ENCODE measurements at regions not wholly inside any gene's neighbourhood (a gene's known extent, or its start where the extent isn't known, plus 50 kb on each side); places are given as distances from the start of the nearest gene placed in this dataset.

GRCh38 chr2:200028998-200029397, 73.6 kb downstream of the MAIP1 start:
- TF ChIP-seq CTCF (conservative IDR thresholded peaks at IDR 0.05; ENCODE audit: low read depth, low read length) (no peak), EZH2 (IDR thresholded peaks at IDR 0.05; ENCODE audit: low read length, unreplicated experiment) (no peak), EZH2phosphoT487 (IDR thresholded peaks at IDR 0.05; ENCODE audit: borderline replicate concordance, low read length) (no peak)
